ENCODE measurements at regions not wholly inside any gene's neighbourhood (a gene's known extent, or its start where the extent isn't known, plus 50 kb on each side); places are given as distances from the start of the nearest gene placed in this dataset.

DNA sequence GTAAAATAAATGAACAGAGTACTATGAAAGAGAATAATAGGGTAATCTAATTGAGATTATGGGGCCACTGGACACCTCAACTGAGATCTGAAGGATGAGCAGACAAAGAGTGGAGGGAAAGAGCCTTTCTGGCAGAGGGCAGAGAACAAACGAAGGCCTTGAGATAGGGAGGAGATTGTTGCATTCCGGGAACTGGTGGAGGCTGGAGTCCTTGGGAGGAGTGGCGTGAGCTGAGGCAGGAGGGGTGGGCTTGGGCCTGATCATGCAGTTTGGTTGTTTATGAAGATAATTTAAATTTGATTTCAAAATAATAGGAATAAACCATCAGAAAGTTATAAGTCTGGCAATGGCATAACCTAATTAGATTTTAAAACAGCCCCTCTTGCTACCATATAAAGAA lies 59.5 kb upstream of the GALNT15 start:
- in situ Hi-C loops (cut with HindIII; ENCODE audit: low pct_ligation_motif_present, low sequenced_read_pairs) = no loop called here
- Histone ChIP-seq H3K27ac (peak overlapping the region; percentile 96), H3K4me3 (ENCODE audit: low read depth, low read length) (no peak overlapping the region), H3K27me3 (replicated peaks) (no peaks in the 10 kb centered on the region), H3K36me3 (replicated peaks) (no peaks in the 10 kb centered on the region)
- TF ChIP-seq, protein P1, sequence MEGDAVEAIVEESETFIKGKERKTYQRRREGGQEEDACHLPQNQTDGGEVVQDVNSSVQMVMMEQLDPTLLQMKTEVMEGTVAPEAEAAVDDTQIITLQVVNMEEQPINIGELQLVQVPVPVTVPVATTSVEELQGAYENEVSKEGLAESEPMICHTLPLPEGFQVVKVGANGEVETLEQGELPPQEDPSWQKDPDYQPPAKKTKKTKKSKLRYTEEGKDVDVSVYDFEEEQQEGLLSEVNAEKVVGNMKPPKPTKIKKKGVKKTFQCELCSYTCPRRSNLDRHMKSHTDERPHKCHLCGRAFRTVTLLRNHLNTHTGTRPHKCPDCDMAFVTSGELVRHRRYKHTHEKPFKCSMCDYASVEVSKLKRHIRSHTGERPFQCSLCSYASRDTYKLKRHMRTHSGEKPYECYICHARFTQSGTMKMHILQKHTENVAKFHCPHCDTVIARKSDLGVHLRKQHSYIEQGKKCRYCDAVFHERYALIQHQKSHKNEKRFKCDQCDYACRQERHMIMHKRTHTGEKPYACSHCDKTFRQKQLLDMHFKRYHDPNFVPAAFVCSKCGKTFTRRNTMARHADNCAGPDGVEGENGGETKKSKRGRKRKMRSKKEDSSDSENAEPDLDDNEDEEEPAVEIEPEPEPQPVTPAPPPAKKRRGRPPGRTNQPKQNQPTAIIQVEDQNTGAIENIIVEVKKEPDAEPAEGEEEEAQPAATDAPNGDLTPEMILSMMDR (IDR thresholded peaks at IDR 0.05; ENCODE audit: low read depth, low read length, missing control alignments) = no peak
- no peak for DNase-seq

- Histone ChIP-seq H3K4me3 (ENCODE audit: low read depth, low read length) (no peak overlapping the region), H3K36me3 (replicated peaks) (no peaks in the 10 kb centered on the region), H3K27ac (no peak overlapping the region), H3K27me3 (replicated peaks) (no peaks in the 10 kb centered on the region)
- TF ChIP-seq, protein P1 (IDR thresholded peaks at IDR 0.05; ENCODE audit: low read depth, low read length, missing control alignments) = no peak
- in situ Hi-C loops (cut with HindIII; ENCODE audit: low pct_ligation_motif_present, low sequenced_read_pairs) = no loop called here
- no peak for DNase-seq
Measured at GRCh38 chr3:16118396-16118795, 56.1 kb upstream of the GALNT15 start.

DNA sequence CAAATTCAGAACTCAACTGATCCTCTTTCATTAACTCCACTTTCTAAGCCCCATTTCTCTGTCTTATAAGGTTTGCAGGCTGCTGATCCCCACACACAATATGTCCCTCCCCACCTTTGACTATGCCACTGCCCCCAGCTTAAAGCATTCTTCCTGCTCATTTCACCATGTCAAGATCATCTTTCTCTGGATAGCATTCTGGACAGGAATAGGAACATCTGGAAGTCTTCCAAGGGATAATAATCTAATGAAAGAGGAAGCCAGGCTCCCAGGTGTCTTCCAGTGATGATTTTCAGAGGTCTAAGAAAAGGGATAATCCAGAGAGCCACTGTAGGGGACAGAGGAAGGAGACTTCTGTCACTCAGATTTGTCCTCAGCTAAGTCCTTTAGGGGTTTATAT lies 54.6 kb upstream of the GALNT15 start:
- in situ Hi-C loops (cut with HindIII; ENCODE audit: low pct_ligation_motif_present, low sequenced_read_pairs) = no loop called here
- no peak for DNase-seq
- TF ChIP-seq, protein P1 (IDR thresholded peaks at IDR 0.05; ENCODE audit: low read depth, low read length, missing control alignments) = no peak
- Histone ChIP-seq H3K4me3 (ENCODE audit: low read depth, low read length) (no peak overlapping the region), H3K27me3 (replicated peaks) (no peaks in the 10 kb centered on the region), H3K36me3 (replicated peaks) (no peaks in the 10 kb centered on the region), H3K27ac (no peak overlapping the region)

- DNase-seq = no peak
- TF ChIP-seq, protein P1 (IDR thresholded peaks at IDR 0.05; ENCODE audit: low read depth, low read length, missing control alignments) = no peak
- H3K36me3 ChIP-seq (replicated peaks) = no peaks in the 10 kb centered on the region
- H3K27ac ChIP-seq = no peak overlapping the region
- in situ Hi-C loops (cut with HindIII; ENCODE audit: low pct_ligation_motif_present, low sequenced_read_pairs) = no loop called here
- no peak overlapping the region for H3K4me3 ChIP-seq (ENCODE audit: low read depth, low read length)
- no peaks in the 10 kb centered on the region for H3K27me3 ChIP-seq (replicated peaks)
Measured at GRCh38 chr3:16121391-16121790, 53.1 kb upstream of the GALNT15 start.

DNA sequence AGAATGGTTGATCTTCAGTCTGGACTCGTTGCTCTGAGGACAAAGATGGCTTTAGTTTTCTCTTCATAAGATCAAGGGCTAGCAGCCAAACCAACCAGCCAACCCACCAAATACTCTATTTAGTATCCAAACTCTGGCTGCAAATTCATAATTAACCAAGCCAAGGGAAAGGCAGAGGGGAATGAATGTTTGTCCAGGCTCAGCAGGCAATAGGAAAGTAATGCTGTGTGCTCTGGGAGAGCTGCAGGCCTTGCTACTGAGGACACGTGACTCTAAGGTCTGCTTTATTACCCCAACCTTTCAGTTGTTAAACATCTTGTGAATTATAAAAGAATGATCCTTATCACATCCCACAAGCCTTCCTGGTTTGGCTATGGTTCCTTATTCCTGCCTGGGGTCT lies 52.3 kb upstream of the GALNT15 start:
- Histone ChIP-seq H3K27me3 (replicated peaks) (no peaks in the 10 kb centered on the region), H3K4me3 (ENCODE audit: low read depth, low read length) (no peak overlapping the region), H3K36me3 (replicated peaks) (no peaks in the 10 kb centered on the region), H3K27ac (no peak overlapping the region)
- TF ChIP-seq, protein P1 (IDR thresholded peaks at IDR 0.05; ENCODE audit: low read depth, low read length, missing control alignments) = no peak
- in situ Hi-C loops (cut with HindIII; ENCODE audit: low pct_ligation_motif_present, low sequenced_read_pairs) = no loop called here
- DNase-seq = no peak

GRCh38 chr3:16122661-16123060 lies 51.8 kb upstream of the GALNT15 start:
- Histone ChIP-seq H3K4me3 (ENCODE audit: low read depth, low read length) (no peak overlapping the region), H3K27ac (no peak overlapping the region), H3K27me3 (replicated peaks) (no peaks in the 10 kb centered on the region), H3K36me3 (replicated peaks) (no peaks in the 10 kb centered on the region)
- TF ChIP-seq, protein P1 (IDR thresholded peaks at IDR 0.05; ENCODE audit: low read depth, low read length, missing control alignments) = no peak
- in situ Hi-C loops (cut with HindIII; ENCODE audit: low pct_ligation_motif_present, low sequenced_read_pairs) = no loop called here
- DNase-seq = no peak
